ENCODE measurements at regions not wholly inside any gene's neighbourhood (a gene's known extent, or its start where the extent isn't known, plus 50 kb on each side); places are given as distances from the start of the nearest gene placed in this dataset.

GRCh38 chr6:113073611-113074191 is 726.6 kb downstream of the RFPL4B start:
- no peak for DNase-seq (ENCODE audit: low spot score)
- no peak for TF ChIP-seq CTCF (IDR thresholded peaks at IDR 0.05; ENCODE audit: extremely low read depth, insufficient read depth, missing control alignments)
- in situ Hi-C loops (cut with MboI; ENCODE audit: low pct_unique_long_range_greater_than_20kb, low sequenced_read_pairs, unreplicated experiment) = no loop called here

GRCh38 chr6:113076116-113076515 is 729.0 kb downstream of the RFPL4B start:
- TF ChIP-seq CTCF (IDR thresholded peaks at IDR 0.05; ENCODE audit: extremely low read depth, insufficient read depth, missing control alignments) = no peak
- in situ Hi-C loops (cut with MboI; ENCODE audit: low pct_unique_long_range_greater_than_20kb, low sequenced_read_pairs, unreplicated experiment) = no loop called here

DNA sequence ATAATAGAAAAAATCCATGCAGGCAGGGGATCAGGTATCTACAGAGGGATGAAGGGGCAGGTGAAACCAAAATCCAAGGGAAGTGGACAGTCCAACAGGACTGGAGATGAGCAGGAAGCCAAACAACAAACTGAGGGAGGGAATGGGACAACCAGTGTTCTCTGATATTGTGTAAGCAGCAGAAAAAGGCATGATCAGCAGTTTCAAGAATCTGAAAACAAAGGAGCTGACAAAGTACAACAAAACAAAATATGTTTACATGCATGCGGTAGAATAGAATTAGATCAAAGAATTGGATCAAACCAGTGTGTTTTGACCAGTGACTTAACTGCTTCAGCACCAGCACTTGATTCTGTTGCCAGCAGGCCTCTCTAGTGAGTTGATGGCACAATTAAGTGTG is 729.7 kb downstream of the RFPL4B start:
- in situ Hi-C loops (cut with MboI; ENCODE audit: low pct_unique_long_range_greater_than_20kb, low sequenced_read_pairs, unreplicated experiment) = no loop called here
- TF ChIP-seq CTCF (IDR thresholded peaks at IDR 0.05; ENCODE audit: extremely low read depth, insufficient read depth, missing control alignments) = no peak
- DNase-seq (ENCODE audit: low spot score) = no peak

More at GRCh38 chr6:113076116-113076515, 729.0 kb downstream of the RFPL4B start:
- no peak for DNase-seq (ENCODE audit: low spot score)

DNA sequence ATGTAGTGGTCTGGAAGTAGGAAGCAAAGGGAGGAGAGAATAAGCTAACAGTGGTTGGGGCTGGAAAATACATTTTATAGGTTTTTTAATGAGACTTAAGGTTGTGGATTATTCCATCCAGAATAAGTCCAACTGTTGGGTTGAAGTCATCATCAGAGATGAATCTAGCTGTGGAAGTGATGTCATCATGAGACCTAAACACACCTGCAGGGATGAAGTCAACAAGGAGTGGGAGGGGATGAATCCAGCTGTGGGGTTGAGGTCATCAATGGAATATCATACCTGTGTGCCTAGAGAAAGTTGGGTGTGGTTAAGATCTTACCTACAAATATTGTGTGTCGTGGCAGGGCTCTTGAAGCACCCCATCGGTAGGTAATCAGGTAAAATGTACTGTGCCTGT is 730.7 kb downstream of the RFPL4B start:
- in situ Hi-C loops (cut with MboI; ENCODE audit: low pct_unique_long_range_greater_than_20kb, low sequenced_read_pairs, unreplicated experiment) = no loop called here
- TF ChIP-seq CTCF (IDR thresholded peaks at IDR 0.05; ENCODE audit: extremely low read depth, insufficient read depth, missing control alignments) = no peak
- no peak for DNase-seq (ENCODE audit: low spot score)

DNA sequence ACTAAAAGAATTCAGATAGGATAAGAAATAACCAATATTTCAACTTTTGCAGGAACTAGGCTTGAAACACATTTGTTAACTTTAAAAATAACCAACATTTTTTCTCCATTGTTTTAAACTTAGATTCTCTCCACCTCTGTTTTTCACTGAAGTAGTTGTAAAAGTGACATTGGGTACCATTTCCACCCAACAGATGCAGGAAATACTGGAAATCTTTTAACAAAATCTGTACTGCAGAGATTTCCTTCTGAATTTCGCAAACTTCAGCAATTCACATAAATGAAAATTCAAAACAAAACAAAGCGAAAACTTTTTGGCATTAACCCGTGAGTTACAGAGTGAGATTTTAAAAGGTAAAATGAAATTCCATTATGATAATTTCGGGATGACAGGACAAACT is 731.7 kb downstream of the RFPL4B start:
- in situ Hi-C loops (cut with MboI; ENCODE audit: low pct_unique_long_range_greater_than_20kb, low sequenced_read_pairs, unreplicated experiment) = no loop called here
- no peak for TF ChIP-seq CTCF (IDR thresholded peaks at IDR 0.05; ENCODE audit: extremely low read depth, insufficient read depth, missing control alignments)
- DNase-seq (ENCODE audit: low spot score) = no peak

GRCh38 chr6:113082745-113083144 is 735.6 kb downstream of the RFPL4B start:
- in situ Hi-C loops (cut with MboI; ENCODE audit: low pct_unique_long_range_greater_than_20kb, low sequenced_read_pairs, unreplicated experiment) = no loop called here
- TF ChIP-seq CTCF (IDR thresholded peaks at IDR 0.05; ENCODE audit: extremely low read depth, insufficient read depth, missing control alignments) = no peak
- no peak for DNase-seq (ENCODE audit: low spot score)

GRCh38 chr6:113083947-113084346 is 736.8 kb downstream of the RFPL4B start:
- DNase-seq (ENCODE audit: low spot score) = no peak
- no peak for TF ChIP-seq CTCF (IDR thresholded peaks at IDR 0.05; ENCODE audit: extremely low read depth, insufficient read depth, missing control alignments)
- in situ Hi-C loops (cut with MboI; ENCODE audit: low pct_unique_long_range_greater_than_20kb, low sequenced_read_pairs, unreplicated experiment) = no loop called here
